Gastrocnemius medialis (tissue), 4 donors: ENCODE measurements at regions not wholly inside any gene's neighbourhood (a gene's known extent, or its start where the extent isn't known, plus 50 kb on each side); places are given as distances from the start of the nearest gene placed in this dataset.
"Not testable (repeated sequence)": the region's sequence is repeated elsewhere in the genome, so short reads cannot be mapped to it uniquely, and the experiment has no call there.

Source experiments
- ATAC-seq, 2 donors: fragments of 150-250 bp; one replicate each; pipeline ENCODE4 v1.9.1; 2016
- DNase-seq, 2 donors: peaks; one replicate each; pipeline ENCODE4 v3.0.0-alpha.2; 2019
- H3K27ac ChIP-seq, 4 donors: fragments of 200-600 bp; sonication (generic); 1 replicate in 1 of 4; 2 replicates in 3 of 4; pipeline ENCODE4 v1.5.1; 2016 to 2018; ENCODE audit warnings: mild to moderate bottlenecking in 2 of 4, moderate library complexity in 1 of 4
- H3K27me3 ChIP-seq, 3 donors: fragments of 200-600 bp; sonication (generic) in 2 of 3; 1 replicate in 1 of 3; 2 replicates in 2 of 3; pipeline versions ENCODE4 v1.5.1 to v1.6.0; 2016 to 2019; ENCODE audit warnings: mild to moderate bottlenecking in 1 of 3, moderate library complexity in 1 of 3
- H3K36me3 ChIP-seq, 2 donors: fragments of 200-600 bp; sonication (generic) in 1 of 2; one replicate each; pipeline ENCODE4 v1.5.1; 2017 to 2018
- H3K4me1 ChIP-seq, 2 donors: fragments of 200-600 bp; sonication (generic) in 1 of 2; one replicate each; pipeline ENCODE4 v1.5.1; 2016 to 2017; ENCODE audit warnings: mild to moderate bottlenecking in 2 of 2
- H3K4me3 ChIP-seq, 4 donors: fragments of 200-600 bp; sonication (generic) in 3 of 4; 1 replicate in 1 of 4; 2 replicates in 3 of 4; pipeline ENCODE4 v1.5.1; 2016 to 2019; ENCODE audit warnings: mild to moderate bottlenecking in 2 of 4
- H3K9me3 ChIP-seq, 3 donors: fragments of 200-600 bp; sonication (generic) in 2 of 3; 1 replicate in 1 of 3; 2 replicates in 2 of 3; pipeline ENCODE4 v1.5.1; 2016 to 2019
- CTCF ChIP-seq, 5 experiments: fragments of 450-650 bp in 3 of 5; fragments of 200-600 bp in 2 of 5; sonication (generic) in 2 of 5; IDR thresholded peaks in 4 of 5; conservative IDR thresholded peaks in 1 of 5; 1 replicate in 4 of 5; 2 replicates in 1 of 5; pipeline ENCODE4 v1.5.1; 2016 to 2019; ENCODE audit warnings: antibody characterized with exemption in 5 of 5, mild to moderate bottlenecking in 3 of 5, moderate library complexity in 3 of 5
- POLR2A ChIP-seq, 2 donors: fragments of 450-650 bp; IDR thresholded peaks; one replicate each; pipeline ENCODE4 v1.6.1; 2017; ENCODE audit warnings: antibody characterized with exemption in 2 of 2, mild to moderate bottlenecking in 2 of 2, moderate library complexity in 2 of 2
- in situ Hi-C, 4 donors: fragments of 200-750 bp; cut with MboI; loops; one replicate each; pipeline versions ENCODE4 v1.15.0 to v1.8.0; 2017; ENCODE audit warnings: low sequenced_read_pairs in 4 of 4
- intact Hi-C: fragments of 100-400 bp; cut with DNase I; formaldehyde crosslinking; loops from one replicate; pipeline ENCODE4 v1.15.1; 2023; ENCODE audit warnings: low total_unique reads

GRCh38 chr5:66291771-66292170, 147.7 kb downstream of the SREK1 start:
- no peak for DNase-seq
- Histone ChIP-seq H3K36me3 (no peaks in the 10 kb centered on the region), H3K27ac (no peak overlapping the region), H3K27me3 (no peaks in the 10 kb centered on the region), H3K9me3 (no peaks in the 10 kb centered on the region), H3K4me3 (no peak overlapping the region), H3K4me1 (no peaks in the 10 kb centered on the region)
- in situ Hi-C loops, result no loop called here
- no peak for TF ChIP-seq POLR2A (IDR thresholded peaks at IDR 0.05)
- TF ChIP-seq CTCF (IDR thresholded peaks at IDR 0.05 in 4 of 5, conservative IDR thresholded peaks at IDR 0.05 in 1 of 5), result no peak
- intact Hi-C loops, result no loop called here
- ATAC-seq, result no peak

GRCh38 chr5:66293851-66294250, 149.8 kb downstream of the SREK1 start:
- H3K9me3 ChIP-seq, H3K4me1 ChIP-seq, H3K27ac ChIP-seq, H3K36me3 ChIP-seq, H3K27me3 ChIP-seq, H3K4me3 ChIP-seq, DNase-seq, intact Hi-C loops, in situ Hi-C loops, ATAC-seq: not testable (repeated sequence)

GRCh38 chr5:66299463-66299862, 155.4 kb downstream of the SREK1 start:
- Histone ChIP-seq H3K4me1 (no peaks in the 10 kb centered on the region), H3K27ac (no peak overlapping the region), H3K36me3 (no peaks in the 10 kb centered on the region), H3K9me3 (no peaks in the 10 kb centered on the region), H3K27me3 (no peaks in the 10 kb centered on the region), H3K4me3 (no peak overlapping the region)
- intact Hi-C loops, result no loop called here
- DNase-seq (no peak), ATAC-seq (no peak)
- TF ChIP-seq CTCF (IDR thresholded peaks at IDR 0.05 in 4 of 5, conservative IDR thresholded peaks at IDR 0.05 in 1 of 5), result no peak
- no peak for TF ChIP-seq POLR2A (IDR thresholded peaks at IDR 0.05)
- in situ Hi-C loops, result no loop called here

- Histone ChIP-seq H3K36me3 (no peaks in the 10 kb centered on the region), H3K4me1 (peaks cover 0 to 11% of the 10 kb centered on the region in 2 donors), H3K27me3 (no peaks in the 10 kb centered on the region), H3K27ac (no peak overlapping the region), H3K9me3 (no peaks in the 10 kb centered on the region), H3K4me3 (no peak overlapping the region)
- intact Hi-C loops (no loop called here), in situ Hi-C loops (loop anchor here (10.0 to 25.0 kb wide), 4 partner anchors 452 to 910 kb away; partner anchors contain the start of gene CD180 (in 1 of the 4))
- ATAC-seq (no peak), DNase-seq (no peak)
- no peak for TF ChIP-seq POLR2A (IDR thresholded peaks at IDR 0.05)
- TF ChIP-seq CTCF (IDR thresholded peaks at IDR 0.05 in 4 of 5, conservative IDR thresholded peaks at IDR 0.05 in 1 of 5), result no peak
Observed at GRCh38 chr5:66302344-66302743, 158.2 kb downstream of the SREK1 start.

- DNase-seq (peak in 1 of 2 donors; percentile 24), ATAC-seq (peak; percentile 45 to 68)
- in situ Hi-C loops, result loop anchor here (5.0 to 25.0 kb wide), 5 partner anchors 449 to 906 kb away; partner anchors contain the start of gene CD180 (in 1 of the 4)
- Histone ChIP-seq H3K4me3 (no peak overlapping the region), H3K9me3 (no peaks in the 10 kb centered on the region), H3K4me1 (peaks cover 0 to 14% of the 10 kb centered on the region in 2 donors), H3K36me3 (no peaks in the 10 kb centered on the region), H3K27me3 (no peaks in the 10 kb centered on the region), H3K27ac (no peak overlapping the region)
- TF ChIP-seq POLR2A (IDR thresholded peaks at IDR 0.05), result no peak
- TF ChIP-seq CTCF (IDR thresholded peaks at IDR 0.05 in 4 of 5, conservative IDR thresholded peaks at IDR 0.05 in 1 of 5), result peak; percentile 24 to 71 (median 56)
- intact Hi-C loops, result loop anchor here (2.0 kb wide), 1 partner anchor 903 kb away; no protein-coding TSS in a partner anchor
Observed at GRCh38 chr5:66306105-66306843, 162.2 kb downstream of the SREK1 start.
